ENCODE measurements at regions not wholly inside any gene's neighbourhood (a gene's known extent, or its start where the extent isn't known, plus 50 kb on each side); places are given as distances from the start of the nearest gene placed in this dataset.

DNA sequence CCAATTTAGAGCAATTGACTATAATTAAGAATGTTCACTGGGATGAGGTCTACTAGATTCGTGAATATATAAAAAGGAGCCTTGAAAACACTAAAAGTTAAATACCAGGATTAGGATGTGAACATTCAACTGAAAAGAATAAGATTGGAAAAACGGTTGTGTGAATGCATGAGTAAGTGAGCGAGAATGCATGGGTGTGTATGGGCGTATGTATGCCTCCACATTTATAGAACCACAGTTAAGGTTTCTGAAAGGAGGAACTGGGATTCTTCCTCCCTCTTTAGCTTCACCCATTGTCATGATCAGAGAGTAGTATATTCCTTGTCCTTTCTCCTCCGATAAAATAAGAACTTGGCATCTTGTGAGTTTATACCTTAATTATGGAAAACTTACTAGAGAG lies 151.1 kb upstream of the UBE2E3 start:
- Histone ChIP-seq H3K36me3 (ENCODE audit: control insufficient read depth in 2 of 2, insufficient read depth in 1 of 2, low read length in 2 of 2) (no peaks in the 10 kb centered on the region), H3K27ac (ENCODE audit: extremely low read depth, low read depth, low read length) (no peak overlapping the region), H3K4me3 (ENCODE audit: low read depth, low read length) (no peak overlapping the region), H3K9me3 (ENCODE audit: control insufficient read depth, insufficient read depth, low read depth, low read length) (no peaks in the 10 kb centered on the region), H3K4me1 (ENCODE audit: control insufficient read depth, insufficient read depth, low read length) (no peaks in the 10 kb centered on the region)
- CTCF ChIA-PET: interaction anchor here (0.8 kb wide), 1 partner anchor 310 kb away, joined by 5 read pairs; no protein-coding TSS in a partner anchor
- TF ChIP-seq HOXA7 (CRISPR knock-in tag; IDR thresholded peaks at IDR 0.05; ENCODE audit: borderline replicate concordance): no peak
- no peak for TF ChIP-seq ZNF19 (tag by site-specific recombination; IDR thresholded peaks at IDR 0.05; ENCODE audit: low read depth)
- TF ChIP-seq SP7 (tag by site-specific recombination; IDR thresholded peaks at IDR 0.05): no peak
- no peak for TF ChIP-seq ZSCAN30 (tag by site-specific recombination; IDR thresholded peaks at IDR 0.05)
- no peak for TF ChIP-seq KLF8 (tag by site-specific recombination; IDR thresholded peaks at IDR 0.05)
- no peak for TF ChIP-seq ZNF473 (tag by site-specific recombination; IDR thresholded peaks at IDR 0.05)
- TF ChIP-seq, protein P1, sequence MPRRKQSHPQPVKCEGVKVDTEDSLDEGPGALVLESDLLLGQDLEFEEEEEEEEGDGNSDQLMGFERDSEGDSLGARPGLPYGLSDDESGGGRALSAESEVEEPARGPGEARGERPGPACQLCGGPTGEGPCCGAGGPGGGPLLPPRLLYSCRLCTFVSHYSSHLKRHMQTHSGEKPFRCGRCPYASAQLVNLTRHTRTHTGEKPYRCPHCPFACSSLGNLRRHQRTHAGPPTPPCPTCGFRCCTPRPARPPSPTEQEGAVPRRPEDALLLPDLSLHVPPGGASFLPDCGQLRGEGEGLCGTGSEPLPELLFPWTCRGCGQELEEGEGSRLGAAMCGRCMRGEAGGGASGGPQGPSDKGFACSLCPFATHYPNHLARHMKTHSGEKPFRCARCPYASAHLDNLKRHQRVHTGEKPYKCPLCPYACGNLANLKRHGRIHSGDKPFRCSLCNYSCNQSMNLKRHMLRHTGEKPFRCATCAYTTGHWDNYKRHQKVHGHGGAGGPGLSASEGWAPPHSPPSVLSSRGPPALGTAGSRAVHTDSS (tag by site-specific recombination; IDR thresholded peaks at IDR 0.05): no peak
- TF ChIP-seq ZNF132 (tag by site-specific recombination; IDR thresholded peaks at IDR 0.05; ENCODE audit: borderline replicate concordance): no peak
- TF ChIP-seq, protein P2, sequence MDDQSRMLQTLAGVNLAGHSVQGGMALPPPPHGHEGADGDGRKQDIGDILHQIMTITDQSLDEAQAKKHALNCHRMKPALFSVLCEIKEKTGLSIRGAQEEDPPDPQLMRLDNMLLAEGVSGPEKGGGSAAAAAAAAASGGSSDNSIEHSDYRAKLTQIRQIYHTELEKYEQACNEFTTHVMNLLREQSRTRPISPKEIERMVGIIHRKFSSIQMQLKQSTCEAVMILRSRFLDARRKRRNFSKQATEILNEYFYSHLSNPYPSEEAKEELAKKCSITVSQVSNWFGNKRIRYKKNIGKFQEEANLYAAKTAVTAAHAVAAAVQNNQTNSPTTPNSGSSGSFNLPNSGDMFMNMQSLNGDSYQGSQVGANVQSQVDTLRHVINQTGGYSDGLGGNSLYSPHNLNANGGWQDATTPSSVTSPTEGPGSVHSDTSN (CRISPR knock-in tag; IDR thresholded peaks at IDR 0.05): no peak
- no peak for TF ChIP-seq ZNF248 (tag by site-specific recombination; IDR thresholded peaks at IDR 0.05)
- TF ChIP-seq ZNF211 (tag by site-specific recombination; IDR thresholded peaks at IDR 0.05; ENCODE audit: low read depth): no peak
- no peak for TF ChIP-seq SP2 (tag by site-specific recombination; IDR thresholded peaks at IDR 0.05)
- TF ChIP-seq ZNF391 (tag by site-specific recombination; IDR thresholded peaks at IDR 0.05; ENCODE audit: borderline replicate concordance, low read depth): no peak
- no peak for TF ChIP-seq MYNN (tag by site-specific recombination; IDR thresholded peaks at IDR 0.05; ENCODE audit: borderline replicate concordance)
- TF ChIP-seq ZNF112 (tag by site-specific recombination; IDR thresholded peaks at IDR 0.05): no peak
- POLR2A ChIA-PET: no interaction called here

DNA sequence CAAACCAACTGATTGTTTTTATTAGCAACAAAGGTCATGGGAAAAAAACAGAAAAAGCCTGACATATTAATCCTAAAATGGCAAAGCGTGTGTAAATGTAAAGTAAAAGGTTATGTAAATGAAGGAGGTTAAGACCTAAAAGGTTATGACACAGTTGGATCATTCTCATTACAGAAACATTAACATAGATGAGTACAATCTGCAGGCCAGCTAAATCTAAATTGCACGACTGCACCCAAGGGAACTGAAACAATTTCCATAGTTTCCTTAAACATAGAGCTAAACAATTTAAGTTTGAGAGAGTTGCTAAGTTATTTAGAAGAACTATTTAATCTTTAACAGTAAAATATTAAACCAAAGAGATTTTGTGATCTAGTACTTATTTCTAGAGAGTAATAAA lies 151.6 kb upstream of the UBE2E3 start:
- Histone ChIP-seq H3K4me1 (ENCODE audit: control insufficient read depth, insufficient read depth, low read length) (no peaks in the 10 kb centered on the region), H3K4me3 (ENCODE audit: low read depth, low read length) (no peak overlapping the region), H3K9me3 (ENCODE audit: control insufficient read depth, insufficient read depth, low read depth, low read length) (no peaks in the 10 kb centered on the region), H3K36me3 (ENCODE audit: control insufficient read depth in 2 of 2, insufficient read depth in 1 of 2, low read length in 2 of 2) (no peaks in the 10 kb centered on the region), H3K27ac (ENCODE audit: extremely low read depth, low read depth, low read length) (no peak overlapping the region)
- ChIA-PET CTCF (no interaction called here), POLR2A (no interaction called here)
- no peak for TF ChIP-seq ZBTB20 (tag by site-specific recombination; IDR thresholded peaks at IDR 0.05)
- no peak for TF ChIP-seq REST (tag by site-specific recombination; IDR thresholded peaks at IDR 0.05)
- no peak for TF ChIP-seq ZNF48 (tag by site-specific recombination; IDR thresholded peaks at IDR 0.05)
- no peak for TF ChIP-seq ZNF248 (tag by site-specific recombination; IDR thresholded peaks at IDR 0.05)
- no peak for TF ChIP-seq ZBTB1 (tag by site-specific recombination; IDR thresholded peaks at IDR 0.05)
- TF ChIP-seq, protein P3, sequence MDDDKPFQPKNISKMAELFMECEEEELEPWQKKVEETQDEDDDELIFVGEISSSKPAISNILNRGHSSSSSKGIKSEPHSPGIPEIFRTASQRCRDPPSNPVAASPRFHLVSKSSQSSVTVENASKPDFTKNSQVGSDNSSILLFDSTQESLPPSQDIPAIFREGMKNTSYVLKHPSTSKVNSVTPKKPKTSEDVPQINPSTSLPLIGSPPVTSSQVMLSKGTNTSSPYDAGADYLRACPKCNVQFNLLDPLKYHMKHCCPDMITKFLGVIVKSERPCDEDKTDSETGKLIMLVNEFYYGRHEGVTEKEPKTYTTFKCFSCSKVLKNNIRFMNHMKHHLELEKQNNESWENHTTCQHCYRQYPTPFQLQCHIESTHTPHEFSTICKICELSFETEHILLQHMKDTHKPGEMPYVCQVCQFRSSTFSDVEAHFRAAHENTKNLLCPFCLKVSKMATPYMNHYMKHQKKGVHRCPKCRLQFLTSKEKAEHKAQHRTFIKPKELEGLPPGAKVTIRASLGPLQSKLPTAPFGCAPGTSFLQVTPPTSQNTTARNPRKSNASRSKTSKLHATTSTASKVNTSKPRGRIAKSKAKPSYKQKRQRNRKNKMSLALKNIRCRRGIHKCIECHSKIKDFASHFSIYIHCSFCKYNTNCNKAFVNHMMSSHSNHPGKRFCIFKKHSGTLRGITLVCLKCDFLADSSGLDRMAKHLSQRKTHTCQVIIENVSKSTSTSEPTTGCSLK (tag by site-specific recombination; IDR thresholded peaks at IDR 0.05): no peak
- no peak for TF ChIP-seq ZNF626 (tag by site-specific recombination; IDR thresholded peaks at IDR 0.05)
